ENCODE measurements at regions not wholly inside any gene's neighbourhood (a gene's known extent, or its start where the extent isn't known, plus 50 kb on each side); places are given as distances from the start of the nearest gene placed in this dataset.
"Not testable (repeated sequence)": the region's sequence is repeated elsewhere in the genome, so short reads cannot be mapped to it uniquely, and the experiment has no call there.

- DNase-seq (ENCODE audit: low spot score), result no peak
Observed at GRCh38 chr11:97880209-97880608, 1140.5 kb upstream of the CNTN5 start.

- no peak for DNase-seq (ENCODE audit: low spot score)
Observed at GRCh38 chr11:97883086-97883485, 1137.7 kb upstream of the CNTN5 start.

GRCh38 chr11:97888641-97889040, 1132.1 kb upstream of the CNTN5 start:
- no peak for DNase-seq (ENCODE audit: low spot score)

- no peak for DNase-seq (ENCODE audit: low spot score)
Observed at GRCh38 chr11:97890466-97890865, 1130.3 kb upstream of the CNTN5 start.

- DNase-seq (ENCODE audit: low spot score), result no peak
Observed at GRCh38 chr11:97893612-97894011, 1127.1 kb upstream of the CNTN5 start.

GRCh38 chr11:97894978-97895377, 1125.8 kb upstream of the CNTN5 start:
- DNase-seq (ENCODE audit: low spot score), result no peak

- no peak for DNase-seq (ENCODE audit: low spot score)
Observed at GRCh38 chr11:97895572-97895971, 1125.2 kb upstream of the CNTN5 start.

- no peak for DNase-seq (ENCODE audit: low spot score)
Observed at GRCh38 chr11:97902828-97903227, 1117.9 kb upstream of the CNTN5 start.

GRCh38 chr11:97905101-97905500, 1115.6 kb upstream of the CNTN5 start:
- no peak for DNase-seq (ENCODE audit: low spot score)

- no peak for DNase-seq (ENCODE audit: low spot score)
Observed at GRCh38 chr11:97905671-97906070, 1115.1 kb upstream of the CNTN5 start.

GRCh38 chr11:97908354-97908753, 1112.4 kb upstream of the CNTN5 start:
- no peak for DNase-seq (ENCODE audit: low spot score)

GRCh38 chr11:97909614-97910399, 1110.9 kb upstream of the CNTN5 start:
- no peak for DNase-seq (ENCODE audit: low spot score)

- no peak for DNase-seq (ENCODE audit: low spot score)
Observed at GRCh38 chr11:97912629-97913028, 1108.1 kb upstream of the CNTN5 start.

GRCh38 chr11:97922933-97923332, 1097.8 kb upstream of the CNTN5 start:
- DNase-seq (ENCODE audit: low spot score), result not testable (repeated sequence)

- DNase-seq (ENCODE audit: low spot score), result no peak
Observed at GRCh38 chr11:97934572-97935208, 1086.1 kb upstream of the CNTN5 start.

- DNase-seq (ENCODE audit: low spot score), result no peak
Observed at GRCh38 chr11:97937501-97937900, 1083.2 kb upstream of the CNTN5 start.

- no peak for DNase-seq (ENCODE audit: low spot score)
Observed at GRCh38 chr11:97938789-97939188, 1082.0 kb upstream of the CNTN5 start.

- no peak for DNase-seq (ENCODE audit: low spot score)
Observed at GRCh38 chr11:97943493-97943892, 1077.3 kb upstream of the CNTN5 start.

GRCh38 chr11:97948793-97949192, 1072.0 kb upstream of the CNTN5 start:
- no peak for DNase-seq (ENCODE audit: low spot score)

GRCh38 chr11:97955595-97955994, 1065.2 kb upstream of the CNTN5 start:
- no peak for DNase-seq (ENCODE audit: low spot score)

- DNase-seq (ENCODE audit: low spot score), result no peak
Observed at GRCh38 chr11:97956904-97957303, 1063.8 kb upstream of the CNTN5 start.

- DNase-seq (ENCODE audit: low spot score), result no peak
Observed at GRCh38 chr11:97961431-97961830, 1059.3 kb upstream of the CNTN5 start.

GRCh38 chr11:97962758-97963157, 1058.0 kb upstream of the CNTN5 start:
- no peak for DNase-seq (ENCODE audit: low spot score)

Measured in CD4-positive, alpha-beta T cell treated with Interleukin-2 at 100 ng/mL for 4 hours (primary cell).